KMS-11 (cell line): ENCODE measurements at regions not wholly inside any gene's neighbourhood (a gene's known extent, or its start where the extent isn't known, plus 50 kb on each side); places are given as distances from the start of the nearest gene placed in this dataset.

Source experiments
- H2AFZ ChIP-seq: fragments of 200-600 bp; sonication (generic); 2 replicates; pipeline ENCODE4 v1.6.1; 2016; ENCODE audit warnings: antibody characterized with exemption, mixed run types, low read depth
- H3K27ac ChIP-seq: fragments of 200-600 bp; sonication (generic); 2 replicates; pipeline ENCODE4 v1.6.1; 2016; ENCODE audit warnings: mild to moderate bottlenecking, mixed run types
- H3K27me3 ChIP-seq: fragments of 200-600 bp; sonication (generic); 2 replicates; pipeline ENCODE4 v1.6.1; 2017; ENCODE audit warnings: mild to moderate bottlenecking, low read depth, mixed run types, moderate library complexity; ENCODE audit not compliant: insufficient read depth
- H3K36me3 ChIP-seq: fragments of 200-600 bp; sonication (generic); 2 replicates; pipeline ENCODE4 v1.6.1; 2017; ENCODE audit warnings: mild to moderate bottlenecking, mixed run types; ENCODE audit not compliant: insufficient read depth
- H3K4me1 ChIP-seq: fragments of 200-600 bp; sonication (generic); 2 replicates; pipeline ENCODE4 v1.6.1; 2016; ENCODE audit warnings: mild to moderate bottlenecking, low read depth, mixed run types; ENCODE audit not compliant: poor library complexity, severe bottlenecking
- H3K4me2 ChIP-seq: fragments of 200-600 bp; sonication (generic); 2 replicates; pipeline ENCODE4 v1.7.0; 2016; ENCODE audit warnings: mild to moderate bottlenecking, mixed run types
- H3K4me3 ChIP-seq: fragments of 200-600 bp; sonication (generic); IDR thresholded peaks from 2 replicates; pipeline ENCODE4 v1.6.1; 2017; ENCODE audit warnings: low read depth, low read length, mixed read lengths; ENCODE audit not compliant: insufficient read depth
- H3K79me2 ChIP-seq: fragments of 200-600 bp; sonication (generic); 2 replicates; pipeline ENCODE4 v1.6.1; 2016; ENCODE audit warnings: low read depth, mixed run types; ENCODE audit not compliant: insufficient read depth
- H3K9ac ChIP-seq: fragments of 200-600 bp; sonication (generic); 2 replicates; pipeline ENCODE4 v1.6.1; 2016; ENCODE audit warnings: mild to moderate bottlenecking, mixed run types
- H4K20me1 ChIP-seq: fragments of 200-600 bp; sonication (generic); 2 replicates; pipeline ENCODE4 v1.6.1; 2016; ENCODE audit warnings: mild to moderate bottlenecking, mixed run types; ENCODE audit not compliant: insufficient read depth
- TF ChIP-seq, protein P1 (sequence below): fragments of 200-600 bp; sonication (generic); conservative IDR thresholded peaks from 2 replicates; pipeline ENCODE4 v1.6.1; 2017; ENCODE audit warnings: low read depth, mild to moderate bottlenecking, antibody characterized with exemption, low read length, moderate library complexity, mixed read lengths

DNA sequence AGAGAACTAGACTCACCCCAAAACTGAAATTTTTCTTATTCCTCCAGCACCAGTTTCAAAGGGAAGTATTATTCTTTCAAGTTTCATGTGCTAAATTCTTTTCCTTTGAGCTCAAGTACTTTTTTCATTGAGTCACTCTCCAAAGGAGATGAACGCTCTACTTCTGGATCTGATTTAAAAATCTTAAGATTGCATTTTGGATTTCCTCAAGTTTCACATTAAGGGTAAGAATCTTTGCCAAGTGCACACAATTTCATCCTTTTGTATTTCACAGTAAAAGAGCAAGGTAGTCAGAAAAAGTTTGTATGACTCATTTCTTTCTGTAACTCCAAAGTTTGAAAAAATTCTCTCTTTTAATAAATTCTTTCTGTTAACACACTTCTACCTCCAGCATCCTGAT, 435.5 kb downstream of the RAB38 start:
- Histone ChIP-seq H2AFZ (no peak overlapping the region), H3K9ac (no peak overlapping the region), H3K27ac (no peak overlapping the region), H3K4me3 (no peak overlapping the region), H3K4me1 (no peaks in the 10 kb centered on the region), H4K20me1 (no peaks in the 10 kb centered on the region), H3K27me3 (no peaks in the 10 kb centered on the region), H3K36me3 (no peaks in the 10 kb centered on the region), H3K79me2 (no peaks in the 10 kb centered on the region), H3K4me2 (no peak overlapping the region)
- TF ChIP-seq, protein P1, sequence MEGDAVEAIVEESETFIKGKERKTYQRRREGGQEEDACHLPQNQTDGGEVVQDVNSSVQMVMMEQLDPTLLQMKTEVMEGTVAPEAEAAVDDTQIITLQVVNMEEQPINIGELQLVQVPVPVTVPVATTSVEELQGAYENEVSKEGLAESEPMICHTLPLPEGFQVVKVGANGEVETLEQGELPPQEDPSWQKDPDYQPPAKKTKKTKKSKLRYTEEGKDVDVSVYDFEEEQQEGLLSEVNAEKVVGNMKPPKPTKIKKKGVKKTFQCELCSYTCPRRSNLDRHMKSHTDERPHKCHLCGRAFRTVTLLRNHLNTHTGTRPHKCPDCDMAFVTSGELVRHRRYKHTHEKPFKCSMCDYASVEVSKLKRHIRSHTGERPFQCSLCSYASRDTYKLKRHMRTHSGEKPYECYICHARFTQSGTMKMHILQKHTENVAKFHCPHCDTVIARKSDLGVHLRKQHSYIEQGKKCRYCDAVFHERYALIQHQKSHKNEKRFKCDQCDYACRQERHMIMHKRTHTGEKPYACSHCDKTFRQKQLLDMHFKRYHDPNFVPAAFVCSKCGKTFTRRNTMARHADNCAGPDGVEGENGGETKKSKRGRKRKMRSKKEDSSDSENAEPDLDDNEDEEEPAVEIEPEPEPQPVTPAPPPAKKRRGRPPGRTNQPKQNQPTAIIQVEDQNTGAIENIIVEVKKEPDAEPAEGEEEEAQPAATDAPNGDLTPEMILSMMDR: no peak

DNA sequence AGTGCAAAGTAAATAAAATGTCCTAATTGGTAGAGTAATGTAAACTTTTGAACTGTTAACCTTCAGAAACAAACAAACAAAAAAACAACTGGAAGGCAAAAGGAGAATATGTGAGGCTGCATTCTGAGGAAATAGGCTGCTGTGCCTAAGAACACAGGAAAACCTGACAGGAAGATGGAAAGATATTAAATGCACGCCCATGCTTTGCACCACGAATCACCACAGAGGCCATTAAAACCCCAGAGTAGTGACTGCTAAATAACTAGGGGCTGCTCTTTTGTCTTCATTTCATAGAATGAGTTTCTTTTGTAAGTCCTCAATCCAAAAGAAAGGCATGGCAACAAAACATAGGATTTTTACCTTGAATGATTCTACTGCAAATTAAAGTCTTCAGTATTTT, 436.0 kb downstream of the RAB38 start:
- Histone ChIP-seq H3K4me2 (no peak overlapping the region), H3K9ac (no peak overlapping the region), H3K4me3 (no peak overlapping the region), H3K4me1 (no peaks in the 10 kb centered on the region), H3K27me3 (no peaks in the 10 kb centered on the region), H4K20me1 (no peaks in the 10 kb centered on the region), H3K27ac (no peak overlapping the region), H3K79me2 (no peaks in the 10 kb centered on the region), H2AFZ (no peak overlapping the region), H3K36me3 (no peaks in the 10 kb centered on the region)
- TF ChIP-seq, protein P1: no peak

DNA sequence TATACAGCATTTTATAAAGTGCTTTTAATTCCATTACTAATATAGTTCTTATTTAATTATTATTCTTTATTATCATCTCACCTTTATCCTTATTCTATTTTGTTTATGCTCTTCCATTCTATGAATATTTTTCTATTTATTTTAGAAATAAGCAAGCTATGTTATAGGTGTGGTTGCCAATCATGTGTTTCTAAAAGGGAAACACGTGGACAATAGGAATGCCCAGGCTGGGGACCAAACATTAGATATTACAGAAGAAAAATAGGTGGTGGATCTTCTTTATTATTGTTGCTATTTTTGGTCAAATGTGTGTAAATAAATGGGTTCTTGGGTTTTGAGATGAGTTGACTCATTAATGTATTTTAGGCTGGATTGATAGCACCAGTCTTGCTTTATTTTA, 438.3 kb downstream of the RAB38 start:
- no peaks in the 10 kb centered on the region for H3K79me2 ChIP-seq
- H3K27me3 ChIP-seq: no peaks in the 10 kb centered on the region
- H3K4me1 ChIP-seq: no peaks in the 10 kb centered on the region
- H3K36me3 ChIP-seq: no peaks in the 10 kb centered on the region
- no peak overlapping the region for H3K27ac ChIP-seq
- no peak overlapping the region for H2AFZ ChIP-seq
- no peaks in the 10 kb centered on the region for H4K20me1 ChIP-seq
- no peak overlapping the region for H3K4me2 ChIP-seq
- H3K9ac ChIP-seq: no peak overlapping the region
- H3K4me3 ChIP-seq: no peak overlapping the region
- TF ChIP-seq, protein P1: no peak

DNA sequence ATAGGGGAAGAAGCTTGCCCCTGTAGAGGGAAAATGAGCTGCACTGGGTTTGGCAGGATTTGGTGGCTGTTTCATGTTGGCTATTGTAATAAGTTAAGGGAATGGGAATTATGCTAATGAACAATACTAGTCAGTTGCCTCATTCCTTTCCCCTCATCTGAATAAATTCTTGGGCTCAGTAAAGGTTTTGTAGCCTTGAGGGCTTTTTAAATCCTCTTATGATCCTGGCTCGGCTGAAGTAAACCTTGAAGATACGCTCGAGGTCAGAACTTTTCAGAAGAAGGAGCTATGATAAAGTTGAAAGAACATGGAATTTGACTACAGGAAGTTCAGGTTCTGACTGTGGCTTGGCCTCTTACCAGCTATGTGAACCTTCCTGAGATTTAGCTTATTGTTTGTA, 448.7 kb downstream of the RAB38 start:
- Histone ChIP-seq H3K27me3 (no peaks in the 10 kb centered on the region), H4K20me1 (no peaks in the 10 kb centered on the region), H3K36me3 (no peaks in the 10 kb centered on the region), H3K79me2 (no peaks in the 10 kb centered on the region), H3K4me1 (no peaks in the 10 kb centered on the region), H3K27ac (no peak overlapping the region), H3K4me2 (no peak overlapping the region), H2AFZ (no peak overlapping the region), H3K9ac (no peak overlapping the region), H3K4me3 (no peak overlapping the region)
- TF ChIP-seq, protein P1: no peak

DNA sequence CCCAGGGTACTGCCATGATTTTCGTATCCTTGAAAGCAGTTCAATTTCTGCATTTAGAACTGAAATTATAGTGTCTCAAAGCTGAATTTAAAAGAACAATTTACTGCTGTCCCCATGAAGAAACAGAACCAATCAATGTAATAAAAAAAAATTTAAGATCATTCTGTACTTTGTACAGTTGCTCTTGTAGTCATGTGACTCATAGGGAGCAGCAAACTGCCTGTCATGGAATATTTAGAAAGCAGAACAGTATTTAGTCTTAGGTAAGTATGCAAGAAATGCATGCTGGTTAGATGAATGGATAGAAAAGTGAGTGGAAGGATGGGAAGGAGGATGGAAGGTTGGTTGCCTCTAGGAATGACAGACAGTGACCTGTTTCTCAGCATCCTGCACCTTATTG, 450.9 kb downstream of the RAB38 start:
- TF ChIP-seq, protein P1: no peak
- Histone ChIP-seq H3K4me3 (no peak overlapping the region), H3K4me1 (no peaks in the 10 kb centered on the region), H3K27ac (no peak overlapping the region), H2AFZ (no peak overlapping the region), H4K20me1 (no peaks in the 10 kb centered on the region), H3K4me2 (no peak overlapping the region), H3K79me2 (no peaks in the 10 kb centered on the region), H3K9ac (no peak overlapping the region), H3K27me3 (no peaks in the 10 kb centered on the region), H3K36me3 (no peaks in the 10 kb centered on the region)
